Urinary bladder (tissue), 3 donors: ENCODE measurements at regions not wholly inside any gene's neighbourhood (a gene's known extent, or its start where the extent isn't known, plus 50 kb on each side); places are given as distances from the start of the nearest gene placed in this dataset.

Experiments used
- DNase-seq: peaks from one replicate; pipeline ENCODE4 v3.0.0-alpha.2; 2015; ENCODE audit errors: extremely low spot score
- H3K27ac ChIP-seq: one replicate; pipeline ENCODE4 v1.5.1; 2013; ENCODE audit warnings: low read depth, mild to moderate bottlenecking, moderate library complexity
- H3K36me3 ChIP-seq: one replicate; pipeline ENCODE4 v1.6.1; 2013; ENCODE audit warnings: mild to moderate bottlenecking, moderate library complexity; ENCODE audit not compliant: insufficient read depth
- H3K4me1 ChIP-seq: one replicate; pipeline ENCODE4 v1.6.1; 2013; ENCODE audit warnings: mild to moderate bottlenecking, moderate library complexity; ENCODE audit not compliant: insufficient read depth
- H3K4me3 ChIP-seq: one replicate; pipeline ENCODE4 v1.5.1; 2013; ENCODE audit warnings: low read depth, low read length
- WGBS: extraction: QIAGEN DNeasy Blood & Tissue Kit; methylation state at CpG from one replicate; pipeline ENCODE4 v1.1.7; 2013; 5-methylcytosine and 5-hydroxymethylcytosine counted together
- donor health status: healthy with polysubstance abuse.
- donor health status: healthy.

DNA sequence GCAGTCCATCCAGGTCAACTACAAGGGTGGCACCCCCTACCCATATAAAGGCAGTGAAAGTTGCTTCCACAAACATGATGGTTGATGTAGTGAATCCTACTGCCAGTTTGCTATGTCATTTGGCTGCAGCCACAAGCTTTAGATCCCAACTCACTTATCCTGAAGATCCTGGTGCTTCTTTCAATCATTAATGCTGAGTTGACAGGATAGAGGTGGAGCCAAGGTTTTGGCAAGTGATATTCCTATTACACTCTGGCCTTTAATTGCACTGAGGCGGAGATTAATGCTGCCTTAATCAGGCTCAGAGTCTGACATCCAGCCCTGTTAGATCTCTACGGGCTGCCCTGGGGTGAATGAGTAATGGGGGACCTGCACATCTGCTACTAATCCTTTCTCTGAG, 542.4 kb upstream of the ARX start:
- Histone ChIP-seq H3K4me3 (no peak overlapping the region), H3K27ac (no peak overlapping the region), H3K4me1 (no peaks in the 10 kb centered on the region), H3K36me3 (no peaks in the 10 kb centered on the region)
- DNase-seq, result no peak
- WGBS, result 92% methylated on average over 2 of the region's 2 CpGs

- no peak overlapping the region for H3K27ac ChIP-seq
- no peak for DNase-seq
- H3K4me1 ChIP-seq, result no peaks in the 10 kb centered on the region
- 81% methylated on average over 1 of the region's 1 CpG for WGBS
- H3K36me3 ChIP-seq, result no peaks in the 10 kb centered on the region
- no peak overlapping the region for H3K4me3 ChIP-seq
Observed at GRCh38 chrX:25561190-25561589, 545.4 kb upstream of the ARX start.

DNA sequence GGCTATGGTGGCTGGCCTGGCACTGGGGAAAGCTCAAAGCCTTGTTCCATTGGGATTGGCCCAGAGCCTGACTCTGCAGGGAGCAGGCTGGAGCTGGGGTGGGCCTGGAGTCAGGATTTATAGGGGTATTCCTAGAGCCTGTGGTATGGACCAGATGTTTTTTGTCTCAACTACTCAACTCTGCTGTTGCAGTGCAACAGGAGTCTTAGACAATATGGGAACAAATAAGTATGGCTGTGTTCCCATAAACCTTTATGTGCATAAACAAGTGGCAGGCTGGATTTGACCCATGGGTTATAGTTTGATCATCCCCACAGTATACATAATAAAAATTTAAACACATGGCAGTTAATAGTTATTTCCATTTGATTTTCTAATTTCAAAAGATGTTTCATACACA, 557.9 kb upstream of the ARX start:
- DNase-seq, result no peak
- no peak overlapping the region for H3K27ac ChIP-seq
- H3K4me3 ChIP-seq, result no peak overlapping the region
- no peaks in the 10 kb centered on the region for H3K4me1 ChIP-seq
- H3K36me3 ChIP-seq, result no peaks in the 10 kb centered on the region

DNA sequence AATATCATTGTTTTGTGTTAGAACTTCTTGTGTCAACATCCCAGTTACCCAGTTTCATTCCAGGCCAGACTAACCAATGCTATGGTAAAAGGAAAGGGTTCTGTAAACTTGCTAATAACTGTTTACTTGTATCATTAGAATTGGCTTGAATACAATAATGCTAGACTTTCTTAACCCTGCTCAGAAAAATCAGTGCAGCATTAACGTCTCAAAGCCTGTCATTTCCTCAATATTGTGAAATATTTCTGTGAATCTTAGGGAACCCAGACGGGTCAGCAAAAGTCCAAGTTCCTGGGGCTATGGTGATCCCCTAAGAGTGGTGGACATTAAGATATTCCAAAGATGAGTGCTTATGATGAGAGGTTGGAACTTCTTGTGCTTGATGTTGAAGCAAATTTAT, 541.2 kb upstream of the MAGEB18 start:
- no peaks in the 10 kb centered on the region for H3K4me1 ChIP-seq
- no peak for DNase-seq
- H3K36me3 ChIP-seq, result no peaks in the 10 kb centered on the region
- no peak overlapping the region for H3K27ac ChIP-seq
- no peak overlapping the region for H3K4me3 ChIP-seq
- 44% methylated on average over 2 of the region's 2 CpGs for WGBS

DNA sequence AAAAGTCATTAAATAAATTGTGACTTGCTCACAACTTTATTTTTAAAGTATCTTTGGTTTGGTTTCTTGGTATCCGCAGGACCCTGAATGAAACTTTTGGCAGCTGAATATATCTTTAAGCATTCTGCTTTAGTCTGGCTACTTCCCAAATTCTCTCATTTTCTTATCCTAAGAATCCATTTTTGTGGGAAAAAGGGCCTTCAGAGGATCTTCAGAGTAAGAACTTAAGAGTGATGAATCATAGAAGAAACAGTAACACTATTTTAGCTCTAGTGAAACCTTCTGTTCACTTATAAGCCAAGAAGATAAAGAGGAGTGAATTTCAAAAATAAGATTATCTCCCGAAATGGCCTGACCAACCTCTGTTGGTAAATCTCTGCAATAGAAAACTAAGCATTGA, 540.6 kb upstream of the MAGEB18 start:
- Histone ChIP-seq H3K4me3 (no peak overlapping the region), H3K4me1 (no peaks in the 10 kb centered on the region), H3K36me3 (no peaks in the 10 kb centered on the region), H3K27ac (no peak overlapping the region)
- WGBS, result 73% methylated on average over 2 of the region's 2 CpGs
- no peak for DNase-seq

DNA sequence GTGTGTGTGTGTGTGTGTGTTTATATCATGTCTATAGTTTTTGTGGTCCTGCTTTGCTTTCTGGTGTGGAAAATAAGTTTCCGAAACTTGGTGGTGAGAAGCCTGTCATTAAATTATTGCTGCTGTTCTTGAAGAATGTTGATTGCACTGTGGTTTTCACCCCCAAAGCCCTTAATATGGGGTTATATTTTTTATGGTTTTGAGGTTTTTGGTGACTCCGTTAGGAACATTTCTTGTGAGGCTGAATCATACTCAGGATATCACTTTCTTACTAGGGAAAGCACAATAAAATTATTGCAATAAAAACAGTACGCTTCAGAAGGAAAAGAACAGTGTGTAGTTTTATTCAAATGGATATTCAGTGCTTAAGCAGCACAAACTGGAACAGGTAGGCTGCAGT, 539.1 kb upstream of the MAGEB18 start:
- WGBS, result 66% methylated on average over 3 of the region's 3 CpGs
- no peak overlapping the region for H3K27ac ChIP-seq

DNA sequence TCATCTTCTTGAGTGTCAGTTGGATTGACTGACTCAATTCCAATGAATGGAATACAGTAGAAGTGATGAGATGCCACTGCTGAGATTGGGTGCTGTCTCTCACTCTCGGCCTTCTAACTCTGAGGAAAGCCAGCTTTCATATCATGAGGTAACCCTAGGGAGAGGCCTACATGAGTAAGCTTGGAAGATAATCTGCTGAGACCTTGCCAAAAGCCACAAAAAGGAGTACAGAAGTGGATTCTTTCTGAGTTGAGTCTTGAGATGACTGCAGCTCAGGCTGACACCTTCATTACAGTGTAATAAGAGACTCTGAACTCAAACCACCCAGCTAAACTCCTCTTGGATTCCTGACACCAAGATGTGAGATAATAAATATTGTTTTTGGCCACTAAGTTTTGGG, 537.4 kb upstream of the MAGEB18 start:
- no peak overlapping the region for H3K27ac ChIP-seq
- WGBS, result 85% methylated on average over 1 of the region's 1 CpG
- no peaks in the 10 kb centered on the region for H3K36me3 ChIP-seq
- no peak for DNase-seq
- no peaks in the 10 kb centered on the region for H3K4me1 ChIP-seq
- H3K4me3 ChIP-seq, result no peak overlapping the region

More for the DNA sequence above, 539.1 kb upstream of the MAGEB18 start:
- no peak for DNase-seq
- Histone ChIP-seq H3K4me3 (no peak overlapping the region), H3K4me1 (no peaks in the 10 kb centered on the region), H3K36me3 (no peaks in the 10 kb centered on the region)

DNA sequence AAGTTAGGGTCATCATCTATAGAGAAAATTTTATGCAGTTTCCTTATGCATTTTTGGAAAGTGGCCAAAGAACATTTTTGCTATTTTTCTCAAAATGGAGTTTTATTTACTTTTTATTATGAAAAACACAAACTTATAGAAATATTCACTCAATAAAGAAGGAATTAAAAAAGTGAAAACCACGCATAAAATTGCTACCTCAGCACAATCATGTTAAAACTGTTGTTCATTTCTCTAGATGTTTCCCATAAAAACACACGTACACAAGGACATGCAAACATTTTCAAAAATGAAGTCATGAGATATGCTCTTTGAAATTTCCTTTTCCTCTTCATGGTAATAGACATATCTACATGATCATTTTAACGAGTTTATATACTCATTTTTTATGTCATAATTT, 536.8 kb upstream of the MAGEB18 start:
- no peak for DNase-seq
- no peaks in the 10 kb centered on the region for H3K4me1 ChIP-seq
- 89% methylated on average over 3 of the region's 3 CpGs for WGBS

DNA sequence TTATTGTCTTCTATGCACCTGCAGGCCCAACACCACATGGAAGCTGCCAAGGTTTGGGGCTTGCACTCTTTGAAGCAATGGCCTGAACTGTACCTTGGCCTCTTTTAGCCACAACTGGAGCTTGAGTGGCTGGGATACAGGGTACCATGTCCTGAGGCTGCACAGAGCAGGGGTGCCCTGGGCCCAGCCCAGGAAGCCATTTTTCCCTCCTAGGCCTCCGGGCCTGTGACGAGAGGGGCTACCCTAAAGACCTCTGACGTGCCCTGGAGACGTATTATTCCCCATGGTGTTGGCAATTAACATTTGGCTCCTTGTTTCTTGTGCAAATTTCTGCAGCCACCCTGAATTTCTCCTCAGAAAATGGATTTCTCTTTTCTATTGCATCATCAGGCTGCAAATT, 519.9 kb upstream of the MAGEB18 start:
- H3K4me3 ChIP-seq, result no peak overlapping the region
- DNase-seq, result no peak
- WGBS, result 90% methylated on average over 4 of the region's 4 CpGs
- H3K4me1 ChIP-seq, result no peaks in the 10 kb centered on the region
- no peaks in the 10 kb centered on the region for H3K36me3 ChIP-seq
- no peak overlapping the region for H3K27ac ChIP-seq

More for the DNA sequence above, 536.8 kb upstream of the MAGEB18 start:
- no peaks in the 10 kb centered on the region for H3K36me3 ChIP-seq
- no peak overlapping the region for H3K27ac ChIP-seq
- no peak overlapping the region for H3K4me3 ChIP-seq

DNA sequence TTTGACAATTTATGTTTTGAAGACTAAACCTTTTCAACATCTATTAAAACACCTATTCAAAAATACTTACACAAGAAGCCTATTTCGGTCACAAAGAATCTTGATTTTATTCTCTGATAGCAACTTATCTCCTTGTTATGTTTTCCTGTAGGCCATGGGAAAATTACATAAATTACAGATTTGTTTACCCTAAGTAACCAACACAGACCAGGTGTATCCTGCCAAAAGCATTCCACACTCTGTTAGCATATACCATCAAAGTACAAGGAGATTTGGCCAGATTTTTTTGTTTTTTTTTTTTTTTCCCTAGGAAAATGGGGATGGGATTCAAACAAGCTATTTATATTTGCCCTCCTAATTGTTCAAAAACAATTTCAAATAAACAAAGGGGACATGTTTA, 497.9 kb upstream of the MAGEB18 start:
- no peak overlapping the region for H3K4me3 ChIP-seq
- no peak overlapping the region for H3K27ac ChIP-seq
- no peak for DNase-seq
- 0% methylated on average over 1 of the region's 1 CpG for WGBS
- H3K4me1 ChIP-seq, result no peaks in the 10 kb centered on the region
- no peaks in the 10 kb centered on the region for H3K36me3 ChIP-seq

DNA sequence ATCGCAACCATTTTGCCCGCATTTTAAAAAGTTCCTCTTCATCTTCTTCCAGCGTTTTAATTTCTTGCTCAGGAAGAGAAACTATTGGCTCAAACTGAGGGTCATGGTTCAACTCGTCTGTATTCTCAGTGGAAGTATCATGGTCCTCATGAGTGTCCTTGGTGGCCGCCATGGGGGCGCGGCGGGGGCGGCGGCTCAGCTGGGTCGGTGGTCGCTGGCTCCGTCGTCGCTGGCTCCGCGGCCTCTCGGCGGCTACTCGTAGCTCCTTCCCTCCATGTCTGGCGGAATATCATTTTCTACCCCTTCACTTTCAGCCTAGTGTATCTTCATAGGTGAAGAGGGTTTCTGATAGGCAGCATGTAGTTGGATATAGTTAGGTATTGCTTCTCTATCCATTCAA, 492.0 kb upstream of the MAGEB18 start:
- H3K27ac ChIP-seq, result no peak overlapping the region
- no peak overlapping the region for H3K4me3 ChIP-seq
- H3K4me1 ChIP-seq, result no peaks in the 10 kb centered on the region
- WGBS, result 97% methylated on average over 21 of the region's 21 CpGs
- no peak for DNase-seq
- no peaks in the 10 kb centered on the region for H3K36me3 ChIP-seq

DNA sequence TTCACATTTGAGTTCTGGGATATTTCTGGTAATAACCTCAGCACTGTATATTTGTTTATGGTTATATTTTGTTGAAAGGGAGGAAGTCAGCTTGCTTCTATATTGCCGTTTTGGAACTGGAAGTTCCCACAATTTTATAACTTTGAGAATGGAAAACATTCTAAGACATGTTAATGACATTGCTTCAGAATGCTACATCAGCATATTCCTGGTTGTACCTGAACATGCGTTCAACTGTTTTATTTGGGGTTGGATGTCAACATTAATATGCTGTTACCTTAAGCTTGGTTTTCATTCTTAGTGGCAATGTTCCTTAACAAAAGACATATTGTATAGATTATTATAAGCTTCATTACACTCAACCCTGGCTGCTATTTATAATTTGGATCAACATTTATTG, 489.4 kb upstream of the MAGEB18 start:
- Histone ChIP-seq H3K27ac (no peak overlapping the region), H3K4me3 (no peak overlapping the region), H3K4me1 (no peaks in the 10 kb centered on the region), H3K36me3 (no peaks in the 10 kb centered on the region)
- DNase-seq, result no peak
- WGBS, result 85% methylated on average over 2 of the region's 2 CpGs

GRCh38 chrX:25650216-25650820, 487.8 kb upstream of the MAGEB18 start:
- H3K36me3 ChIP-seq, result no peaks in the 10 kb centered on the region
- H3K4me1 ChIP-seq, result no peaks in the 10 kb centered on the region
- no peak overlapping the region for H3K4me3 ChIP-seq
- no peak overlapping the region for H3K27ac ChIP-seq
- no peak for DNase-seq
- 52% methylated on average over 5 of the region's 5 CpGs for WGBS

GRCh38 chrX:25659317-25659716, 478.8 kb upstream of the MAGEB18 start:
- 81% methylated on average over 3 of the region's 3 CpGs for WGBS

DNA sequence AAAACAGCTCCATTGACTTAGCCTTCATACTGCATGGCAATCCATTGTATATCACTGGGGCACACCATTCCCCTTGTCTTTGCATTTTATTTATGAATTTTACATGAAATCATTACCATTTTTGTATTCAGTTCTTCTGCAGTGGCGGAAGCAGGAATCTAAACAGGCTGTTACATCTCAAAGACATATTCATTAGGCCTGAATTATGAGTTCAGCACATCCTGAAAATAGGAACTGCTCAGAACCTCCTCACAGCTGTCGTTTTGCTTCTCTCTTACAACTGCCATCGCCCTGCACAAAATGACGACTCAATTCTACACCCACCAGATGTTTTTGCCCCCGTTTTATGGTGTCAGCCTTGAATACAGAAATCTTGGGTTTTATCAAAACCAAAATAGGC, 474.4 kb upstream of the MAGEB18 start:
- H3K36me3 ChIP-seq, result no peaks in the 10 kb centered on the region
- no peaks in the 10 kb centered on the region for H3K4me1 ChIP-seq

More at GRCh38 chrX:25659317-25659716, 478.8 kb upstream of the MAGEB18 start:
- H3K4me3 ChIP-seq, result no peak overlapping the region
- no peaks in the 10 kb centered on the region for H3K4me1 ChIP-seq
- H3K27ac ChIP-seq, result no peak overlapping the region
- no peaks in the 10 kb centered on the region for H3K36me3 ChIP-seq
- DNase-seq, result no peak

More for the DNA sequence above, 474.4 kb upstream of the MAGEB18 start:
- no peak for DNase-seq
- no peak overlapping the region for H3K27ac ChIP-seq
- whole genome bisulfite sequencing, result 43% methylated on average over 5 of the region's 5 CpGs
- H3K4me3 ChIP-seq, result no peak overlapping the region
